Stimulated activated CD4-positive, alpha-beta T cell treated with anti-CD3 and anti-CD28 coated beads, Interleukin-4, amount 100 ng/mL, for 1 hour (primary cell): ENCODE measurements at regions not wholly inside any gene's neighbourhood (a gene's known extent, or its start where the extent isn't known, plus 50 kb on each side); places are given as distances from the start of the nearest gene placed in this dataset.
"Not testable (repeated sequence)": the region's sequence is repeated elsewhere in the genome, so short reads cannot be mapped to it uniquely, and the experiment has no call there.

Experiments
- DNase-seq: peaks from one replicate; pipeline ENCODE4 v3.0.0-alpha.2; 2020

DNA sequence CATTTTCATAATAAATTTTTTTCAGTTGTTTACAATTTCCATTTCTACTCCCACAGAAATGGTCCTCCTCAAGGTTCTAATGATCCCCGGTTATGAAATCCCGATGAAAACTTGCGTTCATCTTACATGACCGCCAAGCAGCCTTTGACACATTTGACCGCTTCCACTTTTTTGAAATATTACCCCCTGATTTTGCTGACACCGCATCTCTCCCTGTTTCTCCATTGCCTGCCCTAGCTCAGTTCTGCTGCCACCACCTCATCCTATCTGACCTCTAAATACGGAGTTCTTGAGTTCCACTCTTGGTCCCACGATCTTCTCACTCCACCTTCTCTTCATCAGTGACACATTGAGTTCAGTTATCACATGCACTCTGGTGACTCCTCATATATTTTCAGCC is 74.1 kb downstream of the SLC35B3 start:
- no peak for DNase-seq

DNA sequence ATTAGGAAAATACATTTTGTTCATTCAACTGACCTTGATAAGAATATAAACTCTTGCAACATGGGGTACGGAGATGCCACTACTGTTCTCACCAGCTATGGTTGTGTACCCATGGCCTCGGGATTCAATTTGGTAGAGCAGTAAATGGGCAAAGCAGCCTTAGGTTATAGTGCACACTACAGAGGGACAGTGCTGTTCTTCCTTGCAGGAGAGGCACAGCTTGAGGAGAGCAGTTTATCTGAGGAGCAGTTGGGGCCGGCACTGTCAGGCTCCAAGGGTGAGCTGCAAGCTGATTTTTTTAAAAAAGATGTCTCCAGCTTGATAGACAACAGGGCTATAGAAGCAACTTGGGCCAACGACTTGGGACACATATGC is 82.4 kb downstream of the SLC35B3 start:
- DNase-seq, result no peak

GRCh38 chr6:8352335-8352965 is 82.9 kb downstream of the SLC35B3 start:
- no peak for DNase-seq

- no peak for DNase-seq
Measured at GRCh38 chr6:8343600-8343999, 91.7 kb downstream of the SLC35B3 start.

GRCh38 chr6:8342241-8342819 is 93.0 kb downstream of the SLC35B3 start:
- DNase-seq, result no peak

DNA sequence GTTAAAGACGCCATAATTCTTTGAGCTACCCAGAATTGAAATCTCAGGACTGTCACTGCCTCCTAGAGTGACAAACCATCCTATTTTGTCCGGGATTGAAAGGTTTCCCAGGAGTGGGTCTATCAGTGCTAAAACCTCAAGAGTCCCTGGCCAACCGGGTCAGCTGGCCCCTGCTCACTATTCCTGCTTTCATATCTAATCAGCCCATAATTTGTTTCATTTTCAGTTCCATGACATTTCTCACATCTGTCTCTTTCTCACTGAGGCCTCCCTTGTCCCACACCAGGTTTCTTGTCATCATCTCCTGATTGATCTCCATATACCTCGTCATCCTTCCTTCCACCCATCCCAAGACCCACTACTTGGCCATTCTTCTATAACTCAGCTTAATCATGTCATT is 98.2 kb downstream of the SLC35B3 start:
- DNase-seq, result no peak

GRCh38 chr6:8336406-8337057 is 98.8 kb downstream of the SLC35B3 start:
- no peak for DNase-seq

DNA sequence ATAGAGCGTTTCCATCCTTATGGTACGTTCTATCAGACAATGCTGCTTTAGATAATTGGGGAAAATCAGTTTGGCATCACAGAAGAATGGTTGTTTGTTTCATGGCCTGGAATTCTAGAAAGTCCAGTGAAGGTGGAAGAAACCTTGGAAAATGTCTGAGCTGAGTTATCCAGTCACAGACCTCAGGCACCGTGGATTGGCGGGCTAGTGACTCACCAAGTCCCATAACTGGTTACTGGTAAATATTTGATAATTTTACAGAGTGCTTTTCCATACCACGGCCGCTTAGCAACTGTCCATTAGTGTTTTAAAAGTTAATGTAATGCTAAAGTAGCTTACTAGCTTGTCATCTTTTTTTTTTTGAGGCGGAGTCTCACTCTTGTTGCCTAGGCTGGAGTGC is 99.4 kb downstream of the SLC35B3 start:
- DNase-seq, result no peak

DNA sequence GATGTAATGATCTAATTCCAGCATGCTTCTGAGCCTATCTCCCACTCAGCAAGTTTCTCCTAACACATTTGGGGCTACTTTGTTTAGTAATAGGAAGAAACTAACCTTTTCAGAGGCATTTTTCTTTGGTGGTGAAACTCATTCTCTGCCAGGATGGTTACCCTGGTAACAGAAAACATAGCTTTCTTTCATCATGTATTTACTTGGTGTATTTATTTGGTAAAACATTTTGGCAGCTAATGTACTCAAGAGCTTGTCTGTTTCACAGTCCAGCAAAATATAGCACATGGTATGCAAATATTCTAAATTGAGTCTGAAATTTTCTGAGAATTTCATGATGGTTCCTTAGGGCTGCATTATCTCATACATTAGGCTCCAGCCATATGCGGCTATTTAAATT is 100.0 kb downstream of the SLC35B3 start:
- DNase-seq, result no peak

GRCh38 chr6:8334113-8334512 is 101.2 kb downstream of the SLC35B3 start:
- no peak for DNase-seq

DNA sequence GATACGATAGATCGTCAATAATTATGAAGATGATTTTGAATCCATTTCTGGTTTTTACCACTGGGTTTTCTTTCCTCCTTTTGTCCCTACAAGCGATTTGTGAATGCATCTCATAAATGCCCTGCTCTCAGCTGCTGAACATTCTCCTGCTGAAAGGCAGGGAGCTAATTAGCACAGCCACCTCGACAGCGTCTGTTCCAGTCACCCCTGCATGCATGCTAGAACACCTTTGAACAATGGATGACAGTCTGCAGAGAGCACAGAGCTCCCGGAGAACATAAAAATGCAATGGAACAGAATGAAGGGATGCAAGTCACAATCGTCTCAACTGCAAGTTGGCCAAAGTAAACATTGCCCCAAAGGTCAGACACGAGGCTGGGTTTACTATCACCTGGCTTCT is 105.8 kb downstream of the SLC35B3 start:
- no peak for DNase-seq

DNA sequence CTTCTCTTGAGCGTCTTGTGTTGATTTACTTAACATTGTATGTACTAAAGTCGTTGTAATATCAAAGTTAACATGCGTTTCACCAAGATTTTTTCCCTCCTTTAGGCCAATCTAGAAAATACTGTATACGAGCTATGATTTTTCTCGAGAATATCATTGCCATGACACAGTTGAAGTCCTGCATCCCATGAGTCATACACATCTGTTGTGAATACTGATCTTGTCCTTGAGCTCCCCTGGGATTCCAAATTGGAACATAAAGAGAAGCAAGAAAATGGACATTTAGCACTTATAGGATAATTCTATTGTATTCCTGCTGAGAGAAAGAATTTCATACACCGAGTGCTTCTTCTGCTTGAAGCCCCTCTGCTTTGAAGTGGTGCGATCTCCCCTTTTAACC is 109.6 kb downstream of the SLC35B3 start:
- DNase-seq, result no peak

GRCh38 chr6:8322659-8323058 is 112.7 kb downstream of the SLC35B3 start:
- DNase-seq, result no peak

- no peak for DNase-seq
Measured at GRCh38 chr6:8321671-8322404, 113.5 kb downstream of the SLC35B3 start.

GRCh38 chr6:8315154-8315553 is 120.2 kb downstream of the SLC35B3 start:
- DNase-seq, result no peak

- DNase-seq, result no peak
Measured at GRCh38 chr6:8301502-8301901, 133.8 kb downstream of the SLC35B3 start.

GRCh38 chr6:8299034-8299433 is 136.3 kb downstream of the SLC35B3 start:
- DNase-seq, result no peak

DNA sequence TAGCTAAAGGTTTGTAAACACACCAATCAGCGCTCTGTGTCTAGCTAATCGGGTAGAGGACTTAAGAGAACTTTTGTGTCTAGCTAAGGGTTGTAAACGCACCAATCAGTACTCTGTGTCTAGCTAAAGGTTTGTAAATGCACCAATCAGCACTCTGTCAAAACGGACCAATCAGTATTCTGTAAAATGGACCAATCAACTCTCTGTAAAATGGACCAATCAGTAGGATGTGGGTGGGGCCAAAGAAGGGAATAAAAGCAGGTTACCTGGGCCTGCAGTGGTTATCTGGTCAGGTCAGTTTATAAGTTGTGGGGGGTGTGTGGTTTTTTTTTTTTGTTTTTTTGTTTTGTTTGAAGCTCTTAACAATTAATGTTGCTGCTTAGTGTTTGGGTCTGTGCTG is 152.4 kb downstream of the SLC35B3 start:
- not testable (repeated sequence) for DNase-seq

DNA sequence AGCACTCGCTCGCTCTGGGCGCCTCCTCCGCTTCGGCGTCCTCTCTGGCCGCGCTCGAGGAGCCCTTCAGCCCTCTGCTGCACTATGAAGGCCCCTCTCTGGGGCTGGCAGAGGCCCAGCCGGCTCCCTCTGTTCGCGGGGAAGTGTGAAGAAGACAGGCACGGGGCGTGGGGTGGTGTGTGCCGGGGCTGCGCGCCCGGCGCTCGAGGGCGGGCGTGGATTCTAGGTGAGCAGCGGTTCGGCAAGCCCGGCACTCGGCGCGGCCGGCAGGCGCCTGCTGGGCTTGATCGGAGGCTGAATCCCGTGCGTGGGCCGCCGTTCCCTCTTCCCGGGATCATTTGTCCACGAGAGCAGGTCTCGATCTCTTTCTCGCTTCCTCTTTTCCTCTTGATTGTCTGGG is 153.0 kb downstream of the SLC35B3 start:
- no peak for DNase-seq

- DNase-seq, result no peak
Measured at GRCh38 chr6:8279041-8279805, 156.1 kb downstream of the SLC35B3 start.

DNA sequence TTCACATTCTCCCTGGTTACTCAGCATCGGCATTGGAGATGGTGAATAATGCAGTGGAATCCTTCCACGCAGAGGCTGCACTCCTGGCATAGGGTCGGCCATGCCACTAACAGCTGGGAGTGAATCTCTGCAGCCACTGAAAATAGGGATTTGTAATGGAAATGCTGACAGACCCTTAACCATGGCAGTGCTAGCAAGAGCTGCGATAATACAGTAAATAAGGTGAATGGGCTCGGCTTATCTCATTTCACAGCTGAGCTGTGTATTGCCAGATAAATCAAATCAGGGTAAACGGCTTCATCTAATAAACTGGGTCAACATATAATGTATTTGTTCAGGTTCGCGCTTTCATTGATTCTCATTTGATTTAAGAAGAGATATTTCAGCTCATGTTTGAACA is 156.8 kb downstream of the SLC35B3 start:
- DNase-seq, result no peak

- DNase-seq, result no peak
Measured at GRCh38 chr6:8277769-8278168, 157.6 kb downstream of the SLC35B3 start.

GRCh38 chr6:8276148-8276547 is 159.2 kb downstream of the SLC35B3 start:
- DNase-seq, result no peak
